ENCODE measurements at regions not wholly inside any gene's neighbourhood (a gene's known extent, or its start where the extent isn't known, plus 50 kb on each side); places are given as distances from the start of the nearest gene placed in this dataset.

DNA sequence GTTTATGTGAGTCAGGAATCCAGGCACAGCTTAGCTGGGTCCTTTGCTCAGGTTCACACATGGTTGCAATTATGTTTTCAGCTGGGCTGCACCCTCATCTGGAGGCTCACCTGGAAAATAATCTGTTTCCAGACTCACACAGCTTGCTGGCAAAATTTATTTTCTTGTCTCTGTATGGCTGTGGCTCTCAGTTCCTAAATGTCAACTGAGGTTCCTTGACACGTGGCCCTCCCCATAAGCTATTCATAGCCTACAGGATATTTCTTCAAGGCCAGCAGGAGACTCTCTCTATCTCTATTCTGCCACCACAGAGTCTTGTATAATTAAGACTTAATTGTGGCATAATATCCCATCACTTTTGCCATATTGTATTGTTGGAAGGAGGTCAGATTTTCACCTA, 732.0 kb downstream of the CDH18 start:
- TF ChIP-seq, protein P1, sequence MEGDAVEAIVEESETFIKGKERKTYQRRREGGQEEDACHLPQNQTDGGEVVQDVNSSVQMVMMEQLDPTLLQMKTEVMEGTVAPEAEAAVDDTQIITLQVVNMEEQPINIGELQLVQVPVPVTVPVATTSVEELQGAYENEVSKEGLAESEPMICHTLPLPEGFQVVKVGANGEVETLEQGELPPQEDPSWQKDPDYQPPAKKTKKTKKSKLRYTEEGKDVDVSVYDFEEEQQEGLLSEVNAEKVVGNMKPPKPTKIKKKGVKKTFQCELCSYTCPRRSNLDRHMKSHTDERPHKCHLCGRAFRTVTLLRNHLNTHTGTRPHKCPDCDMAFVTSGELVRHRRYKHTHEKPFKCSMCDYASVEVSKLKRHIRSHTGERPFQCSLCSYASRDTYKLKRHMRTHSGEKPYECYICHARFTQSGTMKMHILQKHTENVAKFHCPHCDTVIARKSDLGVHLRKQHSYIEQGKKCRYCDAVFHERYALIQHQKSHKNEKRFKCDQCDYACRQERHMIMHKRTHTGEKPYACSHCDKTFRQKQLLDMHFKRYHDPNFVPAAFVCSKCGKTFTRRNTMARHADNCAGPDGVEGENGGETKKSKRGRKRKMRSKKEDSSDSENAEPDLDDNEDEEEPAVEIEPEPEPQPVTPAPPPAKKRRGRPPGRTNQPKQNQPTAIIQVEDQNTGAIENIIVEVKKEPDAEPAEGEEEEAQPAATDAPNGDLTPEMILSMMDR (conservative IDR thresholded peaks at IDR 0.05; ENCODE audit: control insufficient read depth, insufficient read depth, low read depth, low read length), result no peak
- DNase-seq (ENCODE audit: low read depth), result no peak
- H3K4me3 ChIP-seq (ENCODE audit: control insufficient read depth, low read depth, low read length), result no peak overlapping the region

DNA sequence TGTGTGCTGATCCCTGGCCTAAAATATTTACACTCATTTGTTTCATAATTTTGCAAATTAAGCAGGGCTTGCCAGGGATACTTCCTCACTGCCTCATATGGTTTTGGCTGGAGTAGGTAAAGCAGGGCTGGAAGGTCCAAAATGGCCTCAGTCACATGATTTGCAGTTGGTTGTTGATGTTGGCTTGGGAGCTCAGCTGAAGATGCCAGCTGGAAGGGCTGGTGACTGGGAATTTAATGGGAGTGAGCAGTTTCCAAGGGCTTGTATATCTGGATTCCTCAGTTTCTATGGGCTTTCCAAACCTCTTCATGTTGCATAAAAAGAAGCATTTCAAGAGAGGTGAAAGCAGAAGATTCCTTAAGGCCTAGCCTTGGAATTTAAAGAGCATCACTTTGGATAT, 729.3 kb downstream of the CDH18 start:
- TF ChIP-seq, protein P1 (conservative IDR thresholded peaks at IDR 0.05; ENCODE audit: control insufficient read depth, insufficient read depth, low read depth, low read length), result no peak
- DNase-seq (ENCODE audit: low read depth), result no peak
- no peak overlapping the region for H3K4me3 ChIP-seq (ENCODE audit: control insufficient read depth, low read depth, low read length)

DNA sequence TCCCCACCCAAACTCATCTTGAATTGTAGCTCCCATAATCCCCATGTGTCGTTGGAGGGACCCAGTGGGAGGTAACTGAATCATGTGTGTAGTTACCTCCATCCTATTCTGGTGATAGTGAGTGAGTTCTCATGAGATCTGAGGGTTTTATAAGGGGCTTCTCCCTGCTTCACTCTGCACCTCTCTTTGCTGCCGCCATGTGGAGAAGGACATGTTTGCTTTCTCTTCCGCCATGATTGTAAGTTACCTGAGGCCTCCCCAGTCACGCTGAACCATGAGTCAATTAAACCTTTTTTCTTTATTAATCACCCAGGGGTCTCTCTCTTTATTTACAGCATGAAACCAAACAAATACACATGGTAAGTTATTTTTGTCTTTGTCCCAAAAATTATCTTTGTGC, 726.1 kb downstream of the CDH18 start:
- TF ChIP-seq, protein P1 (conservative IDR thresholded peaks at IDR 0.05; ENCODE audit: control insufficient read depth, insufficient read depth, low read depth, low read length), result no peak
- H3K4me3 ChIP-seq (ENCODE audit: control insufficient read depth, low read depth, low read length), result no peak overlapping the region
- DNase-seq (ENCODE audit: low read depth), result no peak

DNA sequence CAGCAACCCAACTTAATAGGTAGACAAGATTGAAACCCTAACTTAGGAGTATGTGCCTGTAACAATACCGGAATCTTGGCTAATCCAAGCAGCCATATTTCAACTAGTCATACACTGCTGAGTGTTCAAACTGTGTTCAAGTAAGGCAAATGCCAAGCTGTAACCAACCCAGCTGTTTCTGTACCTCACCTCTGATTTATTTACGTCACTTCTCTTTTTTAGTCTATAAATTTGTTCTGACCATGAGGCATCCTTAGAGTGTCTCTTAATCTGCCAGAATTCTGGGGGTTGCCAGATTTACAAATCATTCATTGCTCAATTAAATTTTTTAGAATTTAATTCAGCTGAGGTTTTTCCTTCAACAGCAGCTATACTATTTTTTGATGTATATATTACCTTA, 723.2 kb downstream of the CDH18 start:
- no peak for DNase-seq (ENCODE audit: low read depth)
- H3K4me3 ChIP-seq (ENCODE audit: control insufficient read depth, low read depth, low read length), result no peak overlapping the region
- TF ChIP-seq, protein P1 (conservative IDR thresholded peaks at IDR 0.05; ENCODE audit: control insufficient read depth, insufficient read depth, low read depth, low read length), result no peak

DNA sequence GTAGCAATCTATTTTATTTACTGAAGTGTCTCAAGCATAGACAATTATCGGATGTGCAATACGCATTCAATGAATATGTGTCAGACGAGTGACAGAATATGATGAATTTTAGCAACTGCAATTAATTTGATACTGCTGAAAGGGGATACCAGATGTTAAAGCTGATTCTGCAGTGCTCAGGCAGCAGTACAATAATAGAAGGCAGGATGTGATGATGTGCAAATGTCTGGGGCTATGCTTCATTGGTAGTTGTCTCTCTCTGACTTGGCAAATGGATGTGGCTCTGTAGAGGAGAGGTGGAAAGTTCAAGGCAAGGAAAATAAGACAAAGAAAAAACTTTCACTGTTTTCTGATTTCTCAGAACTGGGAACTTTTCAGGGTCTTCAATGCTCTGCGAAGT, 721.2 kb downstream of the CDH18 start:
- DNase-seq (ENCODE audit: low read depth), result no peak
- no peak overlapping the region for H3K4me3 ChIP-seq (ENCODE audit: control insufficient read depth, low read depth, low read length)
- TF ChIP-seq, protein P1 (conservative IDR thresholded peaks at IDR 0.05; ENCODE audit: control insufficient read depth, insufficient read depth, low read depth, low read length), result no peak

DNA sequence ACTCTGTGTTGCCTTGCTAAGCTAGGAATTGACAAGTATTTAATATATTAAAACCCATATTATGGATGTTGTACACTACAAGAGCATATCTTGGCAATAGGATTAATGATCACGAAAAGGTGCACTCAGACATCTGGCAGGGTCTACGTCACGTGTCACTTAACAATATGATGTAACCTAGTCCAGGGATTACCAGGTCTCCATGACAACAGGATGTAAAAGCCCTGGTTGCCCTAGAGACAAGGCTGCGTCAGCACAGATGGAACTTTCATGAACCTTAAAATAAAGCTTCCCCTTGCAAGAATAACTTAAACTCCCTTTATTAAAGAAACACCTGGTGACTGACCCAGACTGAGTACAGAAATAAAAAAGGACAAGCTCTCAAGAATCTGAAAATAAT, 717.8 kb downstream of the CDH18 start:
- no peak overlapping the region for H3K4me3 ChIP-seq (ENCODE audit: control insufficient read depth, low read depth, low read length)
- TF ChIP-seq, protein P1 (conservative IDR thresholded peaks at IDR 0.05; ENCODE audit: control insufficient read depth, insufficient read depth, low read depth, low read length), result no peak
- no peak for DNase-seq (ENCODE audit: low read depth)

DNA sequence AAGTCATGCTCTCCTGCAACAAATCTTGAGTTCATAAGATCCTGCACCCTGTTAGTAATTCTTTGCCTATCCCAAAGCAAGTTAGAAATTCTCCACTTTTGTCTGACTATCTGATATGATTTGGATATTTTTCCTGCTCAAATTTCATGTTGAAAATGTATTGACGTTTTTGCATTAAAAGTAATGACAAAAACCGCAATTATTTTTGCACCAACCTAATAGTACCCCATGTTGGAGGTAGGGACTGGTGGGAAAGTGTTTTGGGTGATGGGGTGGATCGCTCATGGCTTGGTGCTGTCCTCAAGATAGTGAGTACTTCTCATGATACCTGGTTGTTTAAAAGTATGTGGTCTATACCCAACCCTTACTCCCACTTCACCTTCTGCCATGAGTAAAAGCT, 713.4 kb downstream of the CDH18 start:
- DNase-seq (ENCODE audit: low read depth), result no peak
- TF ChIP-seq, protein P1 (conservative IDR thresholded peaks at IDR 0.05; ENCODE audit: control insufficient read depth, insufficient read depth, low read depth, low read length), result no peak
- no peak overlapping the region for H3K4me3 ChIP-seq (ENCODE audit: control insufficient read depth, low read depth, low read length)
